DMS 273 (cell line): ENCODE measurements at regions not wholly inside any gene's neighbourhood (a gene's known extent, or its start where the extent isn't known, plus 50 kb on each side); places are given as distances from the start of the nearest gene placed in this dataset.
"Not testable (repeated sequence)": the region's sequence is repeated elsewhere in the genome, so short reads cannot be mapped to it uniquely, and the experiment has no call there.

ENCODE experiments used
- DNase-seq: peaks from one replicate; lab custom pipeline; 2025; ENCODE audit not compliant: unreplicated experiment; lab: John Stamatoyannopoulos, UW

GRCh38 chr6:167707686-167708500, 118.8 kb upstream of the AFDN start:
- DNase-seq: no peak

- DNase-seq: no peak
These were observed 118.1 kb upstream of the AFDN start for GRCh38 chr6:167708501-167709094.

GRCh38 chr6:167709196-167709595, 117.5 kb upstream of the AFDN start:
- DNase-seq: no peak

GRCh38 chr6:167709776-167710336, 116.9 kb upstream of the AFDN start:
- DNase-seq: not testable (repeated sequence)

- no peak for DNase-seq
These were observed 116.3 kb upstream of the AFDN start for GRCh38 chr6:167710363-167710920.

GRCh38 chr6:167711211-167711610, 115.5 kb upstream of the AFDN start:
- no peak for DNase-seq

- DNase-seq: no peak
These were observed 114.7 kb upstream of the AFDN start for GRCh38 chr6:167711768-167712730.

- no peak for DNase-seq
These were observed 113.8 kb upstream of the AFDN start for GRCh38 chr6:167712731-167713475.

- DNase-seq: no peak
These were observed 112.6 kb upstream of the AFDN start for GRCh38 chr6:167714152-167714551.

- no peak for DNase-seq
These were observed 109.3 kb upstream of the AFDN start for GRCh38 chr6:167717455-167717854.

GRCh38 chr6:167717867-167718266, 108.8 kb upstream of the AFDN start:
- DNase-seq: no peak

- DNase-seq: no peak
These were observed 106.8 kb upstream of the AFDN start for GRCh38 chr6:167719920-167720319.

- no peak for DNase-seq
These were observed 106.0 kb upstream of the AFDN start for GRCh38 chr6:167720456-167721285.

- DNase-seq: no peak
These were observed 105.4 kb upstream of the AFDN start for GRCh38 chr6:167721291-167721690.

GRCh38 chr6:167722634-167723309, 103.9 kb upstream of the AFDN start:
- DNase-seq: no peak

GRCh38 chr6:167726043-167726621, 100.6 kb upstream of the AFDN start:
- no peak for DNase-seq

GRCh38 chr6:167730441-167730840, 96.3 kb upstream of the AFDN start:
- DNase-seq: no peak

- DNase-seq: no peak
These were observed 95.5 kb upstream of the AFDN start for GRCh38 chr6:167731216-167731615.
